ENCODE measurements at regions not wholly inside any gene's neighbourhood (a gene's known extent, or its start where the extent isn't known, plus 50 kb on each side); places are given as distances from the start of the nearest gene placed in this dataset.

- H3K27me3 Mint-ChIP-seq (ENCODE audit: low read depth in 2 of 2) = peaks cover 18 to 38% of the 10 kb centered on the region in 2 donors
- peaks cover 4% of the 10 kb centered on the region for H3K4me1 ChIP-seq (ENCODE audit: control insufficient read depth, insufficient read depth, low read length)
- H3K4me1 Mint-ChIP-seq = no peaks in the 10 kb centered on the region
- H3K36me3 ChIP-seq (ENCODE audit: control insufficient read depth, insufficient read depth, low read length) = no peaks in the 10 kb centered on the region
- intact Hi-C loops (cut with micrococcal nuclease) = no loop called here
- H3K9me3 ChIP-seq (ENCODE audit: control insufficient read depth, insufficient read depth, low read length) = no peaks in the 10 kb centered on the region
- WGBS (ENCODE audit: insufficient coverage) = 91% methylated on average over 17 of the region's 17 CpGs
- no peak overlapping the region for H3K4me3 Mint-ChIP-seq
- DNase-seq (no peak), ATAC-seq (no peak)
- no peaks in the 10 kb centered on the region for H3K36me3 Mint-ChIP-seq
- no peak overlapping the region for H3K27ac Mint-ChIP-seq
- no peak overlapping the region for H3K4me3 ChIP-seq (ENCODE audit: low read length)
- H3K27ac ChIP-seq (ENCODE audit: low read length) = no peak overlapping the region
- no peak for TF ChIP-seq CTCF (IDR thresholded peaks at IDR 0.05)
- H3K9me3 Mint-ChIP-seq = no peaks in the 10 kb centered on the region
- H3K27me3 ChIP-seq (ENCODE audit: control insufficient read depth, insufficient read depth, low read length) = no peaks in the 10 kb centered on the region
These were observed 246.4 kb upstream of the TLE3 start for GRCh38 chr15:70343961-70344621.

GRCh38 chr15:70342554-70343548 lies 245.1 kb upstream of the TLE3 start:
- H3K27me3 Mint-ChIP-seq (ENCODE audit: low read depth in 2 of 2) = peaks cover 9 to 25% of the 10 kb centered on the region in 2 donors
- no peaks in the 10 kb centered on the region for H3K9me3 Mint-ChIP-seq
- no peak overlapping the region for H3K4me3 Mint-ChIP-seq
- WGBS (ENCODE audit: insufficient coverage) = 93% methylated on average over 8 of the region's 8 CpGs
- Histone ChIP-seq H3K4me1 (ENCODE audit: control insufficient read depth, insufficient read depth, low read length) (no peaks in the 10 kb centered on the region), H3K27ac (ENCODE audit: low read length) (no peak overlapping the region), H3K4me3 (ENCODE audit: low read length) (no peak overlapping the region), H3K36me3 (ENCODE audit: control insufficient read depth, insufficient read depth, low read length) (no peaks in the 10 kb centered on the region), H3K27me3 (ENCODE audit: control insufficient read depth, insufficient read depth, low read length) (no peaks in the 10 kb centered on the region), H3K9me3 (ENCODE audit: control insufficient read depth, insufficient read depth, low read length) (no peaks in the 10 kb centered on the region)
- H3K36me3 Mint-ChIP-seq = no peaks in the 10 kb centered on the region
- intact Hi-C loops (cut with micrococcal nuclease) = no loop called here
- ATAC-seq (no peak), DNase-seq (no peak)
- TF ChIP-seq CTCF (IDR thresholded peaks at IDR 0.05) = no peak
- no peak overlapping the region for H3K27ac Mint-ChIP-seq
- no peaks in the 10 kb centered on the region for H3K4me1 Mint-ChIP-seq

GRCh38 chr15:70342141-70342540 lies 244.4 kb upstream of the TLE3 start:
- no peak for ATAC-seq
- H3K27ac Mint-ChIP-seq = no peak overlapping the region
- no peak overlapping the region for H3K27ac ChIP-seq (ENCODE audit: low read length)
- no peaks in the 10 kb centered on the region for H3K9me3 ChIP-seq (ENCODE audit: control insufficient read depth, insufficient read depth, low read length)
- no peak for DNase-seq
- H3K4me1 ChIP-seq (ENCODE audit: control insufficient read depth, insufficient read depth, low read length) = no peaks in the 10 kb centered on the region
- H3K4me3 Mint-ChIP-seq = no peak overlapping the region
- 96% methylated on average over 7 of the region's 7 CpGs for WGBS (ENCODE audit: insufficient coverage)
- TF ChIP-seq CTCF (IDR thresholded peaks at IDR 0.05) = no peak
- H3K4me1 Mint-ChIP-seq = no peaks in the 10 kb centered on the region
- H3K36me3 ChIP-seq (ENCODE audit: control insufficient read depth, insufficient read depth, low read length) = no peaks in the 10 kb centered on the region
- intact Hi-C loops (cut with micrococcal nuclease) = no loop called here
- no peaks in the 10 kb centered on the region for H3K27me3 ChIP-seq (ENCODE audit: control insufficient read depth, insufficient read depth, low read length)
- H3K9me3 Mint-ChIP-seq = no peaks in the 10 kb centered on the region
- no peaks in the 10 kb centered on the region for H3K36me3 Mint-ChIP-seq
- H3K4me3 ChIP-seq (ENCODE audit: low read length) = no peak overlapping the region
- H3K27me3 Mint-ChIP-seq (ENCODE audit: low read depth in 2 of 2) = peaks cover 9 to 22% of the 10 kb centered on the region in 2 donors
